HG03039 (cell line): ENCODE measurements at regions not wholly inside any gene's neighbourhood (a gene's known extent, or its start where the extent isn't known, plus 50 kb on each side); places are given as distances from the start of the nearest gene placed in this dataset.

Experiments used
- ATAC-seq: cut with Tn5 transposase; IDR thresholded peaks from one replicate; pipeline ENCODE4 v1.9.1; 2021; ENCODE audit warnings: mild to moderate bottlenecking, moderate library complexity; ENCODE audit not compliant: unreplicated experiment

DNA sequence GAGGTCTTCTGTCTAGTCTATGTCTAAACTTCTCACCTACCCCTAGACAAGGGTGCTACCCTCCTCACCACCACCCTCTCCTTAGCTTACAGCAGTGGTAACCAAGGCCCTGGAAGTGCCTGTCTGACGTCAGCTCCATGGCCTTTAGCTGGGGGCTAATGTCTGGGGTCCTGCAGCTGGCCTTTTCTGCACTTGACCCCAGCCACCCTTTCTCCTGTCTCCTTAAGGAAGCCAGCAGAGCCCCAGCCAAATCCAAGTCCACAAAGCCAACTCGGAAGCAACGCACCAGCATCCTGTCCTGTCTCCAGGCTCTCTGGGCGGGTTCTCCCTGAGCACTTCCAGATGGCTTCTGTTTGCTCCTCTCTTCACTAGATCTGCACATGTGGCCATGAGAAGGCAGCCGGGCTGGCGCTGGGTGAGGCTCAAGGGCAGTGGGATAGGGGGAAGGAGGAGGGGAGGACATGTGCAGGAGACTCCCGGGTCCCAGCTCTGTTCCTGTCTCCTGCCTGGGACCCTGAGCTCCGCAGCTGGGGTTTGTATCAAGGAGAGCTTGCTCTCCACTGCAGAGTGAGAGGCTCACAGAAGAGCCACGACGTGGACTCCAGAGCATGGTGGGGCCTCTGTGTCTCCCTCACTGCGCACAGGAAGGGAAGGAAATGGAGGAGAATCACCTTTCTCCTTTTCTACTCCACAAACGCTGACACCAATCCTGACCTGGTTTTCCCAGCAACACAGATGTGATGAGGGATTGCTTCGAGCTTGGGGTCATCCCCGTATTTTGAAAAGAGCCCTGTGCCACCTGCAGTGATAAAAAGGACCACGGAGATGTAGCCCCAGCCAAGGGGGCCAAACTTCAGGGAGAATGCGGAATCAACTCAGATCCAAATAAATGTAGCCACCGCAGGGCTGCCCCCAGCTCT lies 204.2 kb downstream of the USP12 start:
- ATAC-seq = no peak

DNA sequence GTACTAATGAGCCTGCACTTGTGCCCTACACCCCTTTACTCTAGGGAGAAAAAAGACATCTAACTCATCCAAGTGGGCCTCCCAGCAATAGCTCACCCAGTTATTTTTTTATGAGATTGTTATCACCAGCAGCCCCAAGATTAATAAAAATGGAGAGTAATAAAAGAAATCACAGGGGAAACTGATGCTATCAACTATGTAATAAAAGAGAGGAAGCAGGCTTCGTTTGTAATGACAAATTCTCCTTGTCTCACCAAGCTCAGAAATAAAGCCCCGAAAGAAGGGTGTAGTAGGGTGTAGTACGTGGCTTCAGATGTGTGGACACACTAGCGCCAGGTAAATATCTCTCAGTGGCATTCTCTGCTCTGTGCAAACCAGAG lies 204.9 kb downstream of the USP12 start:
- no peak for ATAC-seq

DNA sequence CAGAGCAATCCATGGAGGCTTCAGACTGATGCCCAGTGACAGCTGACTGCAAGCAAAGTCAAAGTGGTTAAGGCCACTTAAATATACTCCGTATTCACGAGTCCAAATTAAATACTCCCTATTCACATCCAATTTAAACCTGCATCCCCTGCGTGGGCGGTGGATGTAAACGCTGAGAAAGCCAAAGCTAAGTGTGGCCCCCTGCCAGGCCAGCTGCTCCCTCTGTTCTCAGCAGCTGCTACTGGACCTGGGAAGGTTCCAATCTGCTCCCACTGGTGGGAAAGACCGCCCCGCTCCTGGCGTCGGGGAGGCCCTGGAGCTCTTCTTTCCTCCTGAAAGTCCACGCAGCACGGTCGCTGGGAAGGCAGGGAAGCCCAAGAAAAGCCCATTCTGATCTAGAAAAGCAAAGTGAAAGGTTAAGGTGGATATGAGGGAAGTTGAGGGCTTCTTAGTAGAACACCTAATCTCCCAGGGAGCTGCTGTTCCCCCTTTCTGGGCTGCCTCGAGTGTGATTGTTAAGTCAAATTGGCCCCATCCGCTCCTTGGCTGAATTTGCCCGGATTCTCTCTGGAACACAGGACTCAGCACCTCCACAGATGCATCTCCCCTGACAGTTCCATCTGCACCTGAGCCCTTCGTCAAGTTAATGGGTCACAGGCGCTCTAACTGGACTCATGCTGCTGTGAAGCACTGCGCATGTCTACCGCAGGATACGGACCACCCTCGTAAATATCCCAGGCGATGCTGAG lies 205.5 kb downstream of the USP12 start:
- ATAC-seq = no peak

GRCh38 chr13:26964278-26965250 lies 204.0 kb upstream of the GPR12 start:
- ATAC-seq = no peak

DNA sequence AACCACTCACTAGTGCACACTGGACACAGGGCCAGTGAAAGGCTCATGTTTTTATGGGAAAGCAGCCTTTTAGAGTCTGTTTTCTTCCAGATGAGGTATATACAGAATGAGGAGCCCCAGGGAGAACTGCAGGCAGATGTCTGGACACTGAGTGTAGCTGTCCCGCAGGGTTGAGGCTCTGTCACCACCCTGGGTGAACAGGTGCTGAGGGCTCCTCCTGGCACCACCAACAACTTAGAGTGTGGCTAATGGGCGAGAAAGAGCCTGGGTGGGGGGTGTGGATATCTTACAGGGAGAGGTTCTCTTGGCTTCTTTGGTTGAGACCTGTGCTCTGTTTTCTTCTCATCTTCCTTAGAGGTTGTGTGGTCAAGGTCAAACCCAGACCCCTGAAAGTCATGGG lies 202.1 kb upstream of the GPR12 start:
- no peak for ATAC-seq

DNA sequence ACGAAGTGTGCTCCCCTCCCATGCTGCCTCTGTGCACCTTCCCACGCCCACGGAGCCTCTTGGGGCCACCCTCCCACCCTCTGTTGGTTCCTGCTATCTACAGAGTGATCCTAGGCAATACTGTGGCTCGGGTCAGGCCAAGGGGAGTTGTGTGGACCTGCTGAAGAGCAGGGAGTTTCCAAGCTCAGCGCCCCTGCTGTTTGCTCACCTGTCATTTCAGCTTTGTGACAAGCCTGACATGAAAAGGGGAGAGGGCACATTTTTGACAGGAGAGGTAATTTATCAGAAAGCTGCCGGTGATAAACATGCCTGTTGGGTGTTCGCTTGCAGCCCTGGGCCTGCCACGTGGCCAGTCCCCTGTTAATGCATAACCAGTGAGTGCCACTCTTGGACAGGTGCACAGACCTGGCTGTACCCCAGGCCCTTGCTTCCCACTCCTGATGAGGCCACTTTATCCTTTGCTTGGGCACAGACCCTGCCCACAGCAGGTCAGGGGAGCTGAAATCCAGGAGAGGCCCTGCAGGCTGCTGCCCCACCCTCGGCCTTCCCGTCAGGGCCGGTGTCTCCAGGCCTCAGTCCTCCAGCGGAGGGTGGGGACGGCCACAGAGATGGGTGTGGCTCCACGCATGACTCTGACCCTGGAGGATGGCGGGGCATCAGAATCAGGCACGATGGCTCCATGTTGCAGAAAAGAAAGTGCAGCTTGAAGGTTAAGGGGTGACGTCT lies 201.5 kb upstream of the GPR12 start:
- no peak for ATAC-seq

- ATAC-seq = no peak
Observed at GRCh38 chr13:26957182-26957581, 196.6 kb upstream of the GPR12 start.

- ATAC-seq = no peak
Observed at GRCh38 chr13:26956522-26957142, 196.0 kb upstream of the GPR12 start.

- no peak for ATAC-seq
Observed at GRCh38 chr13:26954976-26955375, 194.4 kb upstream of the GPR12 start.

- no peak for ATAC-seq
Observed at GRCh38 chr13:26953291-26953690, 192.7 kb upstream of the GPR12 start.

GRCh38 chr13:26952551-26953143 lies 192.1 kb upstream of the GPR12 start:
- ATAC-seq = no peak

- ATAC-seq = no peak
Observed at GRCh38 chr13:26951581-26952177, 191.1 kb upstream of the GPR12 start.

GRCh38 chr13:26950968-26951367 lies 190.4 kb upstream of the GPR12 start:
- no peak for ATAC-seq

DNA sequence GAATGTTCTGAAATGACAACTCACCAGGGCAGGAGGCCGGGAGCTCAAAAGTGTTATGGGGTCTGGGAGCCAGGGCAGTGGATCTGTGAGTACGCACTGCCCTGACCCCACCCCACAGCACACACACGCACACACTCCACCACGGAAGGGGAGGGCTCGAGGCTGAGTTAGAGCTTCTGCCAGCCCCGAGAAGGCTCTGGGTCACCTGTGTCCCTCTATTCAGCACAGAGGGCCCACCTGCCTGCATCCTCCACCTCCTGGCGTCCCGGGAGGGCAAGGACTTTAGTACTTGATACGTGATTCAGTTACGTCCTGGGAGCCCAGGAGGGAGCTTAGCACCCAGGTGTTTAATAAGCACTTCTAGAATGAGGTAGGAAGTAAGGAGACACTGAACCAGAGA lies 190.0 kb upstream of the GPR12 start:
- ATAC-seq = no peak

DNA sequence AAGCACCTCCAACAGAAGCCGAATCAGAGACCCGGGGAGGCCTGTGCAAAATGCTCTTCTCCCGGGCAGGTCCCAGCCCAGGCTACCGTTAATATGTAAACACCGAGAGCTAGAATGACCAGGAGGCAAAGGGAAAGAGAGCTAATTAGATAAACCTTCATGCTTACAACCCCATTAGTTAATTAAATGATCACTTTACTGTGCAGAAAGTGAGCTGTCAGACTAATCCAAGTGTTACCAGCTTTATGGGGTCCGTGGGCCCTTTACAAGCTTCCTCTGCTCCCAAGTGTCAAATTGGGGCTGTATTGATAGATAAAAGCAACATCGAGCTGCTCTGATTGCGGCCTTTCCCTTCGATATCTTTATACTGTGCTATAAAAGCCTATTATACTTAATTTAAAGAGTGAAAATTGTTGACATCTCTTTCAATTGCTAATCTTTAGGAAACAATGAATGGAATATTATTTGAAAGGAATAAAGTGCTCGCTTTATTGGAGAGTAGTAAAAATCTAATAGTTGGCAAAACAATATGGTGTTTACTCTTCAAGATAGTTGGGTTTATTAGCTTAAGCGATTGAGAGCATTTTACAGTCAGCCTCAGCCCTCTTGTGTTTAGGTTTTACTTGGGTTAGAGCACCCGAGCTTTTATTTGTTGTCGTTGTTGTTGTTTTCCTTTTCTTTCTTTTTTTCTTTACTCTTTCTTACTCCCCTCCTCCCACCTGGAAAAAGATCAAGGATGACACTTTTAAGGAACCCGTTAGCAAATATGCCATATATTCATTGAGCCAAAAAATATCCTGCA lies 189.3 kb upstream of the GPR12 start:
- ATAC-seq = no peak

GRCh38 chr13:26948353-26948752 lies 187.8 kb upstream of the GPR12 start:
- ATAC-seq = no peak

DNA sequence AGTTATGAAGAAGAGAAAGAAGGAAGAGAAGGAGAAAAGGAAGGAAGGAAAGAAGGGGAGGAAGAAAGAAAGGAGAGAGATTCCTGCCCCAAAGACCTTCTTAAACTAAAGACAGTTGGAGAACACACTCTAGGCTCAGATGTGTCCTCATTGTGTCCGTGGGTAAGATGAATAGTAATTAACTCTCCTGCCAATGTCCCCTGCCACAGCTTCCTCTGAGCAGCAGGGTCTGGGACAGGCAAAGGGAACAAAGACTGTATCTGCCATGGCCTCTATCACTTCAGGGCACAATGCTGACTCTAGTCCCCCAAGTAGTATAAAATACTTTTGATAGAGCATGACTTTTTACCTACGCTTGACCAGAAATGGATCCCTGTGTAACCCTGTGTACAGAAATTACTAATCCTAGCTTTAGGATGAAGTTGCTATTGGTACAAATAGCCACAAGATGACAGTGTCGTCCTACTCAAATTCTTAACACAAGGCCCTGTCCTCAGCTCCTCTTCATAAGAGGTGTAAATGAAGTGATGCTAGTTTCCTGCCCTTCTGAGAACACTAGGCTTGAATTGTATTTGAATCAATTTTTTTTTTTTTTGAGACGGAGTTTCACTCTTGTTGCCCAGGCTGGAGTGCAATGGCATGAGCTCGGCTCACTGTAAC lies 186.2 kb upstream of the GPR12 start:
- ATAC-seq = no peak

DNA sequence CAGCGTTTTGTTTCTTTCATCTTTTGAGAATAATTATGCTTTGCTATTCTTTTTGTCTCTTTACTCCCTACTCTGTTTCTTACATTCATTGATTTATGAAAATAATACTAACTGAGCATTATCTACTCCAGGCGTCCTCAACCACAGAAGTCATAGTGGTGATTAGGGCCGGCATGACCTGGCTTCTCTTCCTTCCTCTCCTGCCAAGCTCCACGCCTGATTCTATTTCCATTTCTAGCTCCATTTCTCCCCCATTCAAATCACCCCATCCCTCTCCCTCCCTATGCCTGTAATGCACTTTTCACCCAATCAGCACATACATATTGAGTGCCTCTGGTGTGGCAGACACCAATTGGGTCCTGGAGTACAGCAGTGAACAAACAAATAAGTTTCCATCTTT lies 183.2 kb upstream of the GPR12 start:
- ATAC-seq = no peak
